Keratinocyte (primary cell): ENCODE measurements at regions not wholly inside any gene's neighbourhood (a gene's known extent, or its start where the extent isn't known, plus 50 kb on each side); places are given as distances from the start of the nearest gene placed in this dataset.

Source experiments
- DNase-seq: peaks from one replicate; pipeline ENCODE4 v3.0.0-alpha.2; 2011; ENCODE audit warnings: low read depth, missing footprints, low spot score
- FAIRE-seq: peaks from 2 replicates; lab custom pipeline; 2011; peaks lifted over from hg19 to GRCh38; lab: Jason Lieb, UNC
- H2AFZ ChIP-seq: 2 replicates; pipeline ENCODE4 v1.6.0; 2012; ENCODE audit warnings: low read length, control low read depth, inconsistent platforms; ENCODE audit not compliant: control insufficient read depth
- H3K27ac ChIP-seq: 2 replicates; pipeline ENCODE4 v1.5.1; 2011; ENCODE audit warnings: low read length; ENCODE audit not compliant: control insufficient read depth, insufficient read depth
- H3K27me3 ChIP-seq: 3 replicates; pipeline ENCODE4 v1.6.0; 2011; ENCODE audit warnings: low read length; ENCODE audit not compliant: control insufficient read depth, insufficient read depth; ENCODE audit errors: extremely low read depth
- H3K36me3 ChIP-seq, 2 experiments: 2 replicates in 1 of 2; 3 replicates in 1 of 2; pipeline ENCODE4 v1.5.1; 2011; ENCODE audit warnings: low read length in 2 of 2, mild to moderate bottlenecking in 1 of 2; ENCODE audit not compliant: control insufficient read depth in 2 of 2, insufficient read depth in 2 of 2; ENCODE audit errors: extremely low read depth in 1 of 2
- H3K4me1 ChIP-seq: 3 replicates; pipeline ENCODE4 v1.5.1; 2011; ENCODE audit warnings: low read length; ENCODE audit not compliant: control insufficient read depth, insufficient read depth; ENCODE audit errors: extremely low read depth
- H3K4me2 ChIP-seq: 3 replicates; pipeline ENCODE4 v1.6.0; 2011; ENCODE audit warnings: low read depth, low read length; ENCODE audit not compliant: control insufficient read depth, insufficient read depth; ENCODE audit errors: extremely low read depth
- H3K4me3 ChIP-seq, 3 experiments: fragments of 200-600 bp in 1 of 3; sonication (generic) in 1 of 3; 2 replicates in 2 of 3; 3 replicates in 1 of 3; pipeline ENCODE4 v1.5.1; 2011 to 2016; ENCODE audit warnings: low read length in 3 of 3, mild to moderate bottlenecking in 3 of 3, control low read depth in 2 of 3, inconsistent platforms in 1 of 3, low read depth in 1 of 3, mixed read lengths in 1 of 3, mixed run types in 1 of 3, moderate library complexity in 1 of 3; ENCODE audit not compliant: control insufficient read depth in 2 of 3, insufficient read depth in 2 of 3; ENCODE audit errors: extremely low read depth in 1 of 3
- H3K79me2 ChIP-seq: 2 replicates; pipeline ENCODE4 v1.6.0; 2012; ENCODE audit warnings: low read length; ENCODE audit not compliant: control insufficient read depth, insufficient read depth
- H3K9ac ChIP-seq: 3 replicates; pipeline ENCODE4 v1.6.0; 2011; ENCODE audit warnings: low read length; ENCODE audit not compliant: control insufficient read depth, insufficient read depth; ENCODE audit errors: extremely low read depth
- H3K9me1 ChIP-seq: 3 replicates; pipeline ENCODE4 v1.6.0; 2011; ENCODE audit warnings: low read length; ENCODE audit not compliant: control insufficient read depth, insufficient read depth; ENCODE audit errors: extremely low read depth
- H3K9me3 ChIP-seq: 2 replicates; pipeline ENCODE4 v1.5.1; 2012; ENCODE audit warnings: low read depth, low read length; ENCODE audit not compliant: control insufficient read depth
- H4K20me1 ChIP-seq: 3 replicates; pipeline ENCODE4 v1.6.0; 2011; ENCODE audit warnings: low read length; ENCODE audit not compliant: control insufficient read depth, insufficient read depth; ENCODE audit errors: extremely low read depth
- EZH2 ChIP-seq: IDR thresholded peaks from one replicate; pipeline ENCODE4 v1.6.1; 2012; ENCODE audit warnings: inconsistent platforms, mild to moderate bottlenecking, low read length, moderate library complexity
- dilution Hi-C: fragments of 300-500 bp; cut with MboI; formaldehyde crosslinking; loops from one replicate; pipeline ENCODE4 v1.7.0; 2020; ENCODE audit warnings: low sequenced_read_pairs; ENCODE audit not compliant: extremely low pct_ligation_motif_present
- TF ChIP-seq, protein P1 (sequence below), 3 experiments: IDR thresholded peaks in 1 of 3; conservative IDR thresholded peaks in 1 of 3; optimal IDR thresholded peaks in 1 of 3; 2 replicates in 2 of 3; 3 replicates in 1 of 3; pipeline versions ENCODE3 to v1.5.1; 2011; ENCODE audit warnings: low read length in 3 of 3, mild to moderate bottlenecking in 3 of 3, moderate library complexity in 2 of 3, control low read depth in 1 of 3, inconsistent platforms in 1 of 3; ENCODE audit not compliant: insufficient read depth in 2 of 3; ENCODE audit errors: extremely low read depth in 1 of 3

DNA sequence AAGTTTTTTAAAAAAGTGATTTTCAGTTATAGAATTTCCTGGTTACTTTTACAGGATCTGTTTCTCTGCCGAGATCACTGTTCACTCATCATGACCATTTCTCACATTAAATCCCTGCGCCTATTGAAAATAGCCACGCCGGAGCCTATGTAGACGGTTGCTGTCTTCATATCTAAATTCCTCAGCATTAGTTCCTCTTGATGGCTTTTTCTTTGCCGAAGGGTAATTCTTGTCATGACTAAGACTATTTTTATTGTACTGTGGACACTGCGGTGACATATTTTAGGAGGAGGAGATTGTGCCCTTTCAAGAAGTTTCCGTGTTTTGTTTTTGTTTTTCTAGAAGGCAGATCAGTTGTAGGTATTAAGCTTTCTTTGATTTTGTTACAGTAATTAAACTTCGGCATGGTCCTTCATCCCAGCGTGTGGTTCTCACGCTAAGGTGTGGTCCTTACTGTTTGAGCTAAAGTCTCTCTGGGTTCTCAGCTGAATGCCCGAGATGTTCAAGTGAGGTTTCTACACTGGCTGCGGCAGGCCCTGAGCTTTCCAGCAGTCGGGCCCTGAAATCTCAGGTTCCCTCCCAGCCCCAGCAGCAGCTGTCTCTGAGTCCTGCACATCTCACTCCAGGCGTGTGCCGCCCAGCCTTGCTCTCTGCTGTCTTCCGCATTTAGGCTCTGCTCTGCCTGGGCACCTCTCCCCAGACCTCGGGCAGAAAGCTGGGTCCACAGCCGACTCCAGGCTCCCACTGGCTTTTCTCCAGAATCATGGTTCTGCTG is 1110.5 kb downstream of the TBC1D22A start:
- H3K4me2 ChIP-seq, result no peak overlapping the region
- no peaks in the 10 kb centered on the region for H3K36me3 ChIP-seq
- TF ChIP-seq EZH2, result no peak
- TF ChIP-seq, protein P1, sequence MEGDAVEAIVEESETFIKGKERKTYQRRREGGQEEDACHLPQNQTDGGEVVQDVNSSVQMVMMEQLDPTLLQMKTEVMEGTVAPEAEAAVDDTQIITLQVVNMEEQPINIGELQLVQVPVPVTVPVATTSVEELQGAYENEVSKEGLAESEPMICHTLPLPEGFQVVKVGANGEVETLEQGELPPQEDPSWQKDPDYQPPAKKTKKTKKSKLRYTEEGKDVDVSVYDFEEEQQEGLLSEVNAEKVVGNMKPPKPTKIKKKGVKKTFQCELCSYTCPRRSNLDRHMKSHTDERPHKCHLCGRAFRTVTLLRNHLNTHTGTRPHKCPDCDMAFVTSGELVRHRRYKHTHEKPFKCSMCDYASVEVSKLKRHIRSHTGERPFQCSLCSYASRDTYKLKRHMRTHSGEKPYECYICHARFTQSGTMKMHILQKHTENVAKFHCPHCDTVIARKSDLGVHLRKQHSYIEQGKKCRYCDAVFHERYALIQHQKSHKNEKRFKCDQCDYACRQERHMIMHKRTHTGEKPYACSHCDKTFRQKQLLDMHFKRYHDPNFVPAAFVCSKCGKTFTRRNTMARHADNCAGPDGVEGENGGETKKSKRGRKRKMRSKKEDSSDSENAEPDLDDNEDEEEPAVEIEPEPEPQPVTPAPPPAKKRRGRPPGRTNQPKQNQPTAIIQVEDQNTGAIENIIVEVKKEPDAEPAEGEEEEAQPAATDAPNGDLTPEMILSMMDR (optimal IDR thresholded peaks at IDR 0.05 in 1 of 3, IDR thresholded peaks at IDR 0.05 in 1 of 3, conservative IDR thresholded peaks at IDR 0.05 in 1 of 3; ENCODE audit: extremely low read depth in 1 of 3, insufficient read depth in 2 of 3, low read length in 3 of 3), result no peak
- FAIRE-seq, result no peak
- H3K79me2 ChIP-seq, result no peaks in the 10 kb centered on the region
- no peaks in the 10 kb centered on the region for H3K9me1 ChIP-seq
- H4K20me1 ChIP-seq, result no peaks in the 10 kb centered on the region
- no peak overlapping the region for H3K4me3 ChIP-seq
- no peak overlapping the region for H2AFZ ChIP-seq
- no peaks in the 10 kb centered on the region for H3K9me3 ChIP-seq
- no peak for DNase-seq
- H3K27me3 ChIP-seq, result no peaks in the 10 kb centered on the region
- H3K4me1 ChIP-seq, result no peaks in the 10 kb centered on the region
- dilution Hi-C loops, result no loop called here
- no peak overlapping the region for H3K9ac ChIP-seq
- no peak overlapping the region for H3K27ac ChIP-seq

GRCh38 chr22:47865626-47866025 is 1103.2 kb downstream of the TBC1D22A start:
- TF ChIP-seq, protein P1 (optimal IDR thresholded peaks at IDR 0.05 in 1 of 3, IDR thresholded peaks at IDR 0.05 in 1 of 3, conservative IDR thresholded peaks at IDR 0.05 in 1 of 3; ENCODE audit: extremely low read depth in 1 of 3, insufficient read depth in 2 of 3, low read length in 3 of 3), result no peak
- TF ChIP-seq EZH2, result no peak
- peak; percentile 28 for DNase-seq

More at GRCh38 chr22:47865626-47866025, 1103.2 kb downstream of the TBC1D22A start:
- Histone ChIP-seq H3K4me2 (no peak overlapping the region), H3K4me3 (no peak overlapping the region), H3K9me3 (no peaks in the 10 kb centered on the region), H3K9ac (no peak overlapping the region), H3K4me1 (peaks cover 6% of the 10 kb centered on the region), H2AFZ (no peak overlapping the region), H3K9me1 (no peaks in the 10 kb centered on the region), H3K79me2 (no peaks in the 10 kb centered on the region), H4K20me1 (no peaks in the 10 kb centered on the region), H3K27me3 (no peaks in the 10 kb centered on the region), H3K27ac (no peak overlapping the region), H3K36me3 (no peaks in the 10 kb centered on the region)
- dilution Hi-C loops, result no loop called here
- peak; percentile 69 for FAIRE-seq
